Epithelial cell of esophagus (primary cell): ENCODE measurements at regions not wholly inside any gene's neighbourhood (a gene's known extent, or its start where the extent isn't known, plus 50 kb on each side); places are given as distances from the start of the nearest gene placed in this dataset.

Experiments used
- DNase-seq: peaks from one replicate; pipeline ENCODE4 v3.0.0; 2010; ENCODE audit warnings: low read depth
- H3K4me3 ChIP-seq: 2 replicates; pipeline ENCODE4 v1.5.1; 2011; ENCODE audit warnings: mild to moderate bottlenecking, low read length, control low read depth
- CTCF ChIP-seq: IDR thresholded peaks from 2 replicates; pipeline ENCODE4 v1.5.1; 2011; ENCODE audit warnings: low read depth, mild to moderate bottlenecking, low read length, control low read depth, inconsistent platforms; ENCODE audit not compliant: insufficient read depth; ENCODE audit errors: missing control alignments

- no peak for TF ChIP-seq CTCF
- H3K4me3 ChIP-seq: no peak overlapping the region
- no peak for DNase-seq
Measured at GRCh38 chr9:32915802-32916201, 85.6 kb downstream of the APTX start.

GRCh38 chr9:32918628-32919027 is 82.8 kb downstream of the APTX start:
- DNase-seq: no peak
- TF ChIP-seq CTCF: no peak
- no peak overlapping the region for H3K4me3 ChIP-seq
